Activated CD4-positive, CD25-positive, alpha-beta regulatory T cell treated with anti-CD3 and anti-CD28 coated beads, Interleukin-2, amount 50 U/mL, for 24 hours (primary cell): ENCODE measurements at regions not wholly inside any gene's neighbourhood (a gene's known extent, or its start where the extent isn't known, plus 50 kb on each side); places are given as distances from the start of the nearest gene placed in this dataset.
"Not testable (repeated sequence)": the region's sequence is repeated elsewhere in the genome, so short reads cannot be mapped to it uniquely, and the experiment has no call there.

Source experiments
- ATAC-seq, 2 donors: fragments of 150-1000 bp; cut with Tn5 transposase; one replicate each; pipeline ENCODE4 v1.10.0; 2021; ENCODE audit warnings: mild to moderate bottlenecking in 1 of 2, moderate library complexity in 1 of 2

GRCh38 chr2:375270-375955 is 87.5 kb upstream of the ALKAL2 start:
- ATAC-seq = no peak

- no peak for ATAC-seq
Observed at GRCh38 chr2:368386-368785, 80.5 kb upstream of the ALKAL2 start.

GRCh38 chr2:367246-367645 is 79.4 kb upstream of the ALKAL2 start:
- ATAC-seq = no peak

GRCh38 chr2:366706-367105 is 78.8 kb upstream of the ALKAL2 start:
- ATAC-seq = no peak

- ATAC-seq = no peak
Observed at GRCh38 chr2:365367-366275, 77.7 kb upstream of the ALKAL2 start.

GRCh38 chr2:363824-364470 is 76.1 kb upstream of the ALKAL2 start:
- no peak for ATAC-seq

GRCh38 chr2:362924-363323 is 75.0 kb upstream of the ALKAL2 start:
- ATAC-seq = no peak

GRCh38 chr2:360124-360523 is 72.2 kb upstream of the ALKAL2 start:
- ATAC-seq = no peak

GRCh38 chr2:359047-359446 is 71.2 kb upstream of the ALKAL2 start:
- ATAC-seq = no peak

- no peak for ATAC-seq
Observed at GRCh38 chr2:357811-358210, 69.9 kb upstream of the ALKAL2 start.

- not testable (repeated sequence) for ATAC-seq
Observed at GRCh38 chr2:356304-356703, 68.4 kb upstream of the ALKAL2 start.

GRCh38 chr2:355773-356172 is 67.9 kb upstream of the ALKAL2 start:
- no peak for ATAC-seq

GRCh38 chr2:352696-353095 is 64.8 kb upstream of the ALKAL2 start:
- no peak for ATAC-seq

- ATAC-seq = no peak
Observed at GRCh38 chr2:349390-349789, 61.5 kb upstream of the ALKAL2 start.

- no peak for ATAC-seq
Observed at GRCh38 chr2:348361-348916, 60.5 kb upstream of the ALKAL2 start.

GRCh38 chr2:344811-345210 is 56.9 kb upstream of the ALKAL2 start:
- no peak for ATAC-seq

GRCh38 chr2:343355-343754 is 55.5 kb upstream of the ALKAL2 start:
- ATAC-seq = no peak

- no peak for ATAC-seq
Observed at GRCh38 chr2:341912-342311, 54.0 kb upstream of the ALKAL2 start.

GRCh38 chr2:341017-341542 is 53.2 kb upstream of the ALKAL2 start:
- no peak for ATAC-seq
